Forelimb muscle (tissue), 1 donor: ENCODE measurements at regions not wholly inside any gene's neighbourhood (a gene's known extent, or its start where the extent isn't known, plus 50 kb on each side); places are given as distances from the start of the nearest gene placed in this dataset.
"Not testable (repeated sequence)": the region's sequence is repeated elsewhere in the genome, so short reads cannot be mapped to it uniquely, and the experiment has no call there.

Experiments used
- DNase-seq: peaks from one replicate; pipeline ENCODE4 v3.0.0-alpha.2; 2013; ENCODE audit warnings: low read depth

GRCh38 chr5:110248921-110249320 is 477.6 kb downstream of the TMEM232 start:
- no peak for DNase-seq

GRCh38 chr5:110250355-110250754 is 476.1 kb downstream of the TMEM232 start:
- DNase-seq: no peak

GRCh38 chr5:110250755-110251154 is 475.7 kb downstream of the TMEM232 start:
- DNase-seq: no peak

DNA sequence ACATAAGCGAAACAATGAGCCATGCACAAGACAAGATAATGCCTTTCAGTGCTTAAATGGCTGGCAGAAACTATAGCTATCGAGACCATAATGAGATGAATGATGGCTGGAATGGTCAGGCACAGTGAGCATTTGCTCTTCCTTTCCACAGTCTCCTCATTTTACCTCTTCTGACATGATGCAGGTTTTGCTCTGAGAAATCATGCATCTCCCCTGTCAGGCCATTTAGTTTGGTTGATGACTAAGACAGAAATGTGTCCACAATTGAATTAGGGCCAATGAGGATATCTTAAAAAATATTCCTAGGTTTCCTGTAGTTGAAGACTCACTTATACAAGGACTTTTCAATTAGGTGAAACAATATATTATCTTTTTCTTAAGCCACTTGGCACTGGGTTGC is 475.1 kb downstream of the TMEM232 start:
- no peak for DNase-seq

DNA sequence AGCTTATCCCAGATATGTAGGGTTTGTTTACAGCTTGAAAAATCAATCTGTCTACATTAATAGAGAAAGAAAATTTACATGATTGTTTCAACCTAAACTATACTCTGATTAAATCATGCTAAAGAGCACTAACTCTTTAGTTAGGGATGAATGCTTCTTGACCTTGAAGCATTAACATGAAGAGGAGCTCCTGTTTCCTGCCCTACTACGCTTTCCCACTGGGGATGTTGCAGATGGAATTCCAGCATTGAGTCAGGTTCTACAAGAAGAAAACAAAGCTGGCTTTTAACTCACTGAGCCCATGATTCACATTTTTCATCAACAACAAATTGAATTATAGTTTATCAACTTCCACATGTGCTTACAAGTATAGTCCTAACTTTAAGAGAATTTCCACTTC is 471.3 kb downstream of the TMEM232 start:
- DNase-seq: no peak

- no peak for DNase-seq
These were observed 470.2 kb downstream of the TMEM232 start for GRCh38 chr5:110256298-110256697.

DNA sequence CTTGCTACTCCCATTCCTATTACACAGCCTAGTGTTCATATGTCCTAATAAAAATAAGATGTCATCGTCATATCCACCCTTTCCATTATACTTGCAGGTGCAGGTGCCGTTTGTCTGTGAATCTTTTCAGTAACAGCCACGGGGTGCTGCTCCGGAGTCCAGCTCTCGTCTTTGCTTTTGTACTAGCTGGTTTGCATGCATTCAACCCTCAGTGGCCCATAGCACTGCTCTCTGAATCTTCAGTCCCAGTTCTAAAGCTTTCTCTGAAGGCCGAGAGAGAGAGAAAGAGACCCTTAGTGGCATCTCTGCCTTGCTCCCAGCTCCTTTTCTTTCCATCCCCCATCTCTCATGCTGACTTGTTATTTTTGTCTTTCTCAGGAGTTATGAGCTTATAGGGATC is 468.5 kb downstream of the TMEM232 start:
- DNase-seq: no peak

DNA sequence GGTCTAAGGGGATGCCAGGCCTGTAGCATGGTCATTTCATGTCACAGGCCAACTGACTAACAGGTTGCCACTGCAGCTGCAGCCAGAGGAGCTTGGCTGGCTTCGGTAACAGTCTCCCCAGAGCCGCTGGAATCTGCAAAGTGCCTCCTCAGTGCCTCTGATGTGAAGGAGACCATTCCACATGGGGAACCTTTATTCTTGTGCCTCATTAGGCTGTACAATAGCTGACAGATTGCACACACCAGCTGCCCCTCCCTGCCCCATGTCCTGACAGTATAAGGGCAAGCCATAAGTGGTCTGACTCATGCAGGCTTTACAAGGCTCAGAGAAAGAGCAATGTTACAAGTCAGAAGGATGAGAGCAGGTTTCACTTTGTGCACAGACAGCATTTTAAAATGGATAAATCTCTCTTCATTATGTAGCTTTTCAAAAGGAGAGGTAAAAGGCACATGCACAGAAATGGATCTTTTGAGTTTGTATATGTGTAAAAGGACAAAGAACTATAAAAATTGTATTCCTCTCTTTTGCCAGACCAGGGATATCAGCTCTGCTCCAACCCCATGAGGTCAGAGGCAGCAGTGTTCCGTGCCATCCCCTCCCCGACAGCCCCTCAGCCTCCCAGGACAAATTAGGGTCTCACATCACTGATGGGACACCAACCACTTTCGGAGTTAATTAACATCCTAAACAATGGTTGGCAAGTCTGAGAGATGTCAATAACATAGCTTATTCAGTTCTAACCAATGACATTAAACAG is 467.8 kb downstream of the TMEM232 start:
- no peak for DNase-seq

- no peak for DNase-seq
These were observed 463.7 kb downstream of the TMEM232 start for GRCh38 chr5:110262749-110263148.

DNA sequence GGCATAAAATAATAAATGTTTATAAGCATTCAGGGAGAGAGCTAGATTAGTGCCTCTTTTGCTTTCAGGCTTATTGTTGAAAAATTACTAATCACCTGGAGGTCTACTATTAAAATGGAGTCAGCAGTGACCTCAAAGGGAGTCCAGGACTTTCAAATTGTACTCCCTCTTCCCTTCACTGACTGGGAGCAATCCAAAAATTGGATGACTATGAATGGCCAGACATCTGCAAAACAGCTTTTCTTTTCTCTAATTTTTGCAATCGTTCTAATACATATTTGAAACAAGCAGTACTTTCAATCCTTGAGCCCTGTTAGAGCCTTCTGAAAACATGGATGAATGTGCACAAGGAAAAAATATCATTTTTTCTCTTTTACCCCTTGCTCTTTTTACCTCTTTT is 461.8 kb downstream of the TMEM232 start:
- no peak for DNase-seq

DNA sequence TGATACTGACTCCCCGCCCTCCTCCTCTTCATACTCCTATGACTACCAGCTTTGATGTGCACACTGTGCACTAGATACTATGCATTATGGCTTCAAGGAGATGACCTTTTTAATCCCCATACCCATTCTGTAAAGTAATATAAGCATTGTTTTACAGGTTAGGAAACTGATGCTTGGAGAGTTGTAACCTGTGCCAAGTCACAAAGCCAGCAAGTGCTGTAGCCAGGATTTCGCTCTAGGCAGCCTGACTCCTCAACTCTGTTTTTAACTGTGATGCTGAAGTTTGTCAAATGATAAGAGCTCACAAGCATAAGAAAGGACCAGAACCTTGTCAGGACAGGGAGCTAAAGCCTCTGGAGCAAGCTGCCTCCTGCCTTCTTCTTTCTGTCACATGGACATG is 461.3 kb downstream of the TMEM232 start:
- no peak for DNase-seq

GRCh38 chr5:110267714-110268113 is 458.8 kb downstream of the TMEM232 start:
- DNase-seq: no peak

GRCh38 chr5:110268283-110268682 is 458.2 kb downstream of the TMEM232 start:
- DNase-seq: no peak

- DNase-seq: no peak
These were observed 457.5 kb downstream of the TMEM232 start for GRCh38 chr5:110268985-110269384.

DNA sequence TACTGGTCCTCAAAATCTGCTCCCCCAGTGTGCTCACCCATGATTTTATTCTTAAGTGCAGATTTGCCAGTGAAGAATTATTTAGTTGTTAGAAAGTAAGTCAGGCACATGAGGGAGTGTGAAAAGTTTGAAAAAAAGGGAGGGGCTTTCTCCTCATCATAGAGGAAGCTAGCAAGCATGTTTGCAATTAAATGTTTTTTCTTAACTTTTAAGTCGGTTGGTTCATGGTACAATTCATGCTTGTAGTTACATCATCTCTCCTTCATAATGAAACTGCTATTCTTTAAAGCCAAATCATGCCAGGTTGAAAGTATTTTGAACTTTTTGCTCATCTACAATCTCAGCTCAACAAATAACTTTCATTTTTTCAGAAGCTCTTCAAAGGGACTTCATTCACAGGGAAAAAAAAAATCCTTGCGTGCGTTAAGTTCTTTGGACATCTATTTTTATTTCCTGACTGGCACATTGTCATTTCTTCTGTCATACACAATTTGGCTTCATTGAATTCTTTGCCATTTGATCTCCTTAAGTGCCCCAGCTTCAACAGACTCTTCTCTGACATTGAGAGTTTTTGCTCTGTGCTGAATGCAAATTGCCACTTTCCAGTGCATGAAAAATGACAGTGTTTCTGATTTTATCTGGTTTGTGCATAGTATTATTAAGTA is 456.9 kb downstream of the TMEM232 start:
- DNase-seq: no peak

DNA sequence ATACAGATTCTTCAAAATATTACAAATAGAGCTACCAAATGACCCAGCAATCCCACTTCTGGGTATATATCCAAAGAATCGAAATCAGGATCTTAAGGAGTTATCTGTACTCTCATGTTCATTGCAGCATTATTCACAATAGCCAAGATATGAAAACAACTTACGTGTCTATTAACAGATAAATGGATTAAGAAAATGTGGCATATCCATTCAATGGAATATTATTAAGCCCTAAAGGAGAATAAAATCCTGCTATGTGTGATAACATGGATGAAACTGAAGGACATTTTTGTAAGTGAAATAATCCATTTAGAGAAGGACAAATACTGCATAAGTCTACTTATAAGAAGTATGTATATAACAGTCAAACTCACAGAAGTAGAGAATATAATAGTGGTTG is 450.6 kb downstream of the TMEM232 start:
- DNase-seq: no peak

- DNase-seq: not testable (repeated sequence)
These were observed 448.0 kb downstream of the TMEM232 start for GRCh38 chr5:110278449-110278848.

DNA sequence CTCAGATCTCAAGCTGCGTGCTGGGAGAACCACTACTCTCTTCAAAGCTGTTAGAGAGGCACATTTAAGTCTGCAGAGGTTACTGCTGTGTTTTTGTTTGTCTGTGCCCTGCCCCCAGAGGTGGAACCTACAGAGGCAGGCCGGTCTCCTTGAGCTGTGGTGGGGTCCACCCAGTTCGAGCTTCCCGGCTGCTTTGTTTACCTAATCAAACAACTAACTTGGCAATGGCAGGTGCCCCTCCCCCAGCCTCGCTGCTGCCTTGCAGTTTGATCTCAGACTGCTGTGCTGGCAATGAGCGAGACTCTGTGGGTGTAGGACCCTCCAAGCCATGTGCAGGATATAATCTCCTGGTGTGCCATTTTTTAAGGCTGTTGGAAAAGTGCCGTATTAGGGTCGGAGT is 442.4 kb downstream of the TMEM232 start:
- not testable (repeated sequence) for DNase-seq

DNA sequence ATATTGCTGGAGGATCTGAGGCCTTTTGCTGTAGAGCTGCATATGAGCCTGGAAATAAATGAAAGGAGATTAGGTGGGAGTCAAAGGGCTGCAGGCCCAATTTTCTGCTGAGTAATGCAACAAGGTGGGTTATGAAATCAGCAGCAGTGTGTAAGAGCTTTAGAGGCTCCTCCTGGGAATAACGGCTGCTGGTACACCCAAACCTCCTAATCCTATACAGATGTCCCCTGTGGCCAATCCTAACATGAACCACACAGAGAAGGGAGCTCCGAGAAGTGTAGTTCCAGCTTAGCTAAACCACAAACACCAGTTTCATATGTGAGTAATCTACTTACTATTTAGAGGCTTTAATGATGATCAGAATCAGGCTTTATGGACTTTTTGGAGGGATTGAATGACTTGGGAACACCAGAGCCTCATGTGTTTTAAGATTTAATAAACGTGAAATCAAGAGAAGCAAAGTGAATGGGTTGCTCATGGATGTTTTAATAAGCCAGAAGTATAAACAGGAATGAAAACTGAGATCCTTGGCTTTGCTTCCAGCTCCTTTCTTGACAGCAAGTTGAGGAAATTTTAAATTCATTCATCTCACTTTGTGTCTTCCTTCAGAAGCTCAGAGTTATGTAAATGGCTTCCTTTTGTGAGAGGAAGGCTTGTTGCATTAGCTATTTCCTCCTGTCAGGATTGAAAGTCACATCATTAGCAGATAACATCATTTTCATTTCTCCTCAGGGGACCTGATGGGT is 437.5 kb downstream of the TMEM232 start:
- DNase-seq: no peak

GRCh38 chr5:110289512-110289810 is 437.0 kb downstream of the TMEM232 start:
- no peak for DNase-seq

DNA sequence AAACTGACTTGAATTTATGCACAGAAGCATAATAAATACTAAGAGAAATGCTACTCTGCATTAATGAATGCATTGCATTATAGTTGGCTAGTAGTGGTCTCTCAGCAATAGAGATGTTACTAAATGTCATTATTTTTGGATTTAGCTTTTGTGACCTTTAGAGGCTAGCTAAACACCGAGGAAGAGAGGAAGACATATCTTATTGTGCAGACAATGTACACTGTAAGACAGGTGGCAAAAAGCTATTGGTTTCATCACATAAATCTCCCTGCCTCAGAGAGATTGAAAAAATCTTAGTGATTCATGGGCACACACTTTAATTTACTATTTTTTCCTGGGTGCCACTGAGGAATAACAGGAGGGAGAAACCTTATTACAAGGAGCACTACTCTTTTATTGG is 435.9 kb downstream of the TMEM232 start:
- DNase-seq: no peak

GRCh38 chr5:110294281-110294680 is 432.2 kb downstream of the TMEM232 start:
- DNase-seq: no peak

- no peak for DNase-seq
These were observed 429.3 kb downstream of the TMEM232 start for GRCh38 chr5:110297152-110297670.
